Upper lobe of right lung (tissue), 1 donor: ENCODE measurements at regions not wholly inside any gene's neighbourhood (a gene's known extent, or its start where the extent isn't known, plus 50 kb on each side); places are given as distances from the start of the nearest gene placed in this dataset.

Experiments used
- ATAC-seq: fragments of 200-7000 bp; cut with Tn5 transposase; one replicate; pipeline ENCODE4 v1.9.1; 2020; ENCODE audit warnings: mild to moderate bottlenecking, moderate library complexity
- DNase-seq: peaks from one replicate; pipeline ENCODE4 v3.0.0-alpha.2; 2020
- H3K27ac ChIP-seq: fragments of 200-600 bp; one replicate; pipeline ENCODE4 v1.8.0; 2022
- H3K27me3 ChIP-seq: fragments of 200-600 bp; one replicate; pipeline ENCODE4 v1.8.0; 2022; ENCODE audit warnings: mild to moderate bottlenecking
- H3K36me3 ChIP-seq: fragments of 200-600 bp; one replicate; pipeline ENCODE4 v1.8.0; 2022
- H3K4me1 ChIP-seq: fragments of 200-600 bp; one replicate; pipeline ENCODE4 v1.8.0; 2022
- H3K4me3 ChIP-seq: fragments of 200-600 bp; one replicate; pipeline ENCODE4 v1.8.0; 2022; ENCODE audit warnings: mild to moderate bottlenecking
- H3K9me3 ChIP-seq: fragments of 200-600 bp; one replicate; pipeline ENCODE4 v1.8.0; 2022
- intact Hi-C: fragments of 100-400 bp; cut with DNase I; formaldehyde crosslinking; loops from one replicate; pipeline ENCODE4 v1.11.0; 2022
- TF ChIP-seq, protein P1 (sequence below): fragments of 200-600 bp; IDR thresholded peaks from one replicate; pipeline ENCODE4 v1.8.0; 2022; ENCODE audit warnings: antibody characterized with exemption
- donor health status: DM: no; HTN: yes; CAD: no; lungs with severe emphysema.

GRCh38 chr5:123949807-123950340 is 437.9 kb downstream of the CSNK1G3 start:
- Histone ChIP-seq H3K9me3 (no peaks in the 10 kb centered on the region), H3K4me1 (no peaks in the 10 kb centered on the region), H3K27me3 (no peaks in the 10 kb centered on the region), H3K36me3 (no peaks in the 10 kb centered on the region), H3K27ac (no peak overlapping the region), H3K4me3 (no peak overlapping the region)
- TF ChIP-seq, protein P1, sequence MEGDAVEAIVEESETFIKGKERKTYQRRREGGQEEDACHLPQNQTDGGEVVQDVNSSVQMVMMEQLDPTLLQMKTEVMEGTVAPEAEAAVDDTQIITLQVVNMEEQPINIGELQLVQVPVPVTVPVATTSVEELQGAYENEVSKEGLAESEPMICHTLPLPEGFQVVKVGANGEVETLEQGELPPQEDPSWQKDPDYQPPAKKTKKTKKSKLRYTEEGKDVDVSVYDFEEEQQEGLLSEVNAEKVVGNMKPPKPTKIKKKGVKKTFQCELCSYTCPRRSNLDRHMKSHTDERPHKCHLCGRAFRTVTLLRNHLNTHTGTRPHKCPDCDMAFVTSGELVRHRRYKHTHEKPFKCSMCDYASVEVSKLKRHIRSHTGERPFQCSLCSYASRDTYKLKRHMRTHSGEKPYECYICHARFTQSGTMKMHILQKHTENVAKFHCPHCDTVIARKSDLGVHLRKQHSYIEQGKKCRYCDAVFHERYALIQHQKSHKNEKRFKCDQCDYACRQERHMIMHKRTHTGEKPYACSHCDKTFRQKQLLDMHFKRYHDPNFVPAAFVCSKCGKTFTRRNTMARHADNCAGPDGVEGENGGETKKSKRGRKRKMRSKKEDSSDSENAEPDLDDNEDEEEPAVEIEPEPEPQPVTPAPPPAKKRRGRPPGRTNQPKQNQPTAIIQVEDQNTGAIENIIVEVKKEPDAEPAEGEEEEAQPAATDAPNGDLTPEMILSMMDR = no peak
- ATAC-seq (no peak), DNase-seq (no peak)
- intact Hi-C loops = no loop called here

- TF ChIP-seq, protein P1 = no peak
- no peaks in the 10 kb centered on the region for H3K9me3 ChIP-seq
- no peak overlapping the region for H3K27ac ChIP-seq
- no peak overlapping the region for H3K4me3 ChIP-seq
- H3K36me3 ChIP-seq = no peaks in the 10 kb centered on the region
- intact Hi-C loops = no loop called here
- ATAC-seq (no peak), DNase-seq (no peak)
- H3K4me1 ChIP-seq = no peaks in the 10 kb centered on the region
- H3K27me3 ChIP-seq = no peaks in the 10 kb centered on the region
Observed at GRCh38 chr5:123949043-123949804, 437.2 kb downstream of the CSNK1G3 start.

GRCh38 chr5:123947797-123948196 is 435.8 kb downstream of the CSNK1G3 start:
- Histone ChIP-seq H3K36me3 (no peaks in the 10 kb centered on the region), H3K27ac (no peak overlapping the region), H3K4me1 (no peaks in the 10 kb centered on the region), H3K4me3 (no peak overlapping the region), H3K9me3 (no peaks in the 10 kb centered on the region), H3K27me3 (no peaks in the 10 kb centered on the region)
- intact Hi-C loops = no loop called here
- no peak for ATAC-seq
- TF ChIP-seq, protein P1 = no peak
- DNase-seq = no peak

GRCh38 chr5:123945548-123945947 is 433.6 kb downstream of the CSNK1G3 start:
- intact Hi-C loops = no loop called here
- Histone ChIP-seq H3K36me3 (no peaks in the 10 kb centered on the region), H3K27me3 (no peaks in the 10 kb centered on the region), H3K27ac (no peak overlapping the region), H3K4me1 (no peaks in the 10 kb centered on the region), H3K9me3 (no peaks in the 10 kb centered on the region), H3K4me3 (no peak overlapping the region)
- TF ChIP-seq, protein P1 = no peak
- DNase-seq = no peak
- no peak for ATAC-seq

DNA sequence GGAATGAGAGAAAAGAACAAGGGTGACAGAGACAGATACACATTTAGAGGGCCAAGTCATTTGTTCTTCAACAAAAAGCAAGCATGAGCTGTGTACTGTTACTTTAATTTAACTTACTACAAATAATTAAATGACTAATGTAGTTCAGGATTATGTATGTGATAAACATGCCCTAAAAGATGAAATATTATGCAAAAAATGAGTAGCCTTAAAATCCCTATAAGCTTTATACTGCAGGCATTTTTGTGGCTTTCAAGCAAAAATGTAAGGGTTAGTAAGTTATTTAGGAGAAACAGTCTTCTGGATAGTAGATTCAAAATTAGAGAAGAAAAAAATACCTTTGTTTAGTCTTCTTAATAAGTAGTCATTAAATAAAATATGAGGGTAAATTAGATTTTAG is 431.2 kb downstream of the CSNK1G3 start:
- Histone ChIP-seq H3K27me3 (no peaks in the 10 kb centered on the region), H3K36me3 (no peaks in the 10 kb centered on the region), H3K4me1 (no peaks in the 10 kb centered on the region), H3K4me3 (no peak overlapping the region), H3K9me3 (no peaks in the 10 kb centered on the region), H3K27ac (no peak overlapping the region)
- no peak for DNase-seq
- TF ChIP-seq, protein P1 = no peak
- no peak for ATAC-seq
- intact Hi-C loops = no loop called here
